Right ventricle myocardium inferior (tissue), 1 donor: ENCODE measurements at regions not wholly inside any gene's neighbourhood (a gene's known extent, or its start where the extent isn't known, plus 50 kb on each side); places are given as distances from the start of the nearest gene placed in this dataset.

ENCODE experiments used
- ATAC-seq: fragments of 200-7000 bp; cut with Tn5 transposase; one replicate; pipeline ENCODE4 v1.9.1; 2020; ENCODE audit warnings: mild to moderate bottlenecking, moderate library complexity
- DNase-seq: peaks from one replicate; pipeline ENCODE4 v3.0.0; 2021; ENCODE audit errors: missing footprints
- intact Hi-C: fragments of 100-400 bp; cut with DNase I; formaldehyde crosslinking; loops from one replicate; pipeline ENCODE4 v1.11.0; 2022
- donor health status: DM: no; HTN: yes; CAD: no; lungs with severe emphysema.

DNA sequence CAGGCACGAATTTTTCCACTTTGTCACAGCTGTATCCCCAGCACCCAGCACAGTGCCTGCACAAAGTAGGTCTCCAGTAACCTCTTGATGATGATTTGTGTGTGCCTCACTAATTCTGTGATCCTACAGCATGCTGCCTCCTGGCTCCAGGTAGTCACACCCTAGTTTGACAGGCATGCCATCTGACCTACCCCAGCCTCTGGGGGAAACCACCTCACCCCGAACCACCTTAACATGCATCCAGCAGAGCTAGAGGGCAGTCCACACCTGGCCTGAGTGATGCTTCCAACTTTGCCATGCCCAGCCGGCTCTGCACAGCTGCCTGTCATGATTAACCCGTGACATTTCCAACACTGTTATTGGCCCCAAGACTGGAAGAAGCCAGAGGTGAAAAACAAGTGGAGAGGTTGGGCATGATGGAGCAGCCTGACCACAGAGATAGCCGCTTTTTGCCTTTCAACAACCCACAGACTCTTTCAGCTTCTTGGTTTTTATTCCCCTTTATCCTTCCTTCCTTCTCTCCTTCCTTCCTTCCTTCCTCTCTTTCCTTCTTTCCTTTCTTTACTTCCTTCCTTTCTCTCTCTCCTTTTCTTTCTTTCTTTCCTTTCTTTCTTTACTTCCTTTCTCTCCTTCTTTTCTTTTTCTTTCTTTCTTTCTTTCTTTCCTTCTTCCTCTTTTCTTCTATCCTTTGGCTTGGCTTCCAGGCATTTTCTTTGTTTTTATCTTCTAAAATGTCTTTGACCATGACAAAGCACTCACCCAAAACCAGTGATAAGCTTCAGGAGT lies 294.4 kb upstream of the SIX2 start:
- intact Hi-C loops: no loop called here

DNA sequence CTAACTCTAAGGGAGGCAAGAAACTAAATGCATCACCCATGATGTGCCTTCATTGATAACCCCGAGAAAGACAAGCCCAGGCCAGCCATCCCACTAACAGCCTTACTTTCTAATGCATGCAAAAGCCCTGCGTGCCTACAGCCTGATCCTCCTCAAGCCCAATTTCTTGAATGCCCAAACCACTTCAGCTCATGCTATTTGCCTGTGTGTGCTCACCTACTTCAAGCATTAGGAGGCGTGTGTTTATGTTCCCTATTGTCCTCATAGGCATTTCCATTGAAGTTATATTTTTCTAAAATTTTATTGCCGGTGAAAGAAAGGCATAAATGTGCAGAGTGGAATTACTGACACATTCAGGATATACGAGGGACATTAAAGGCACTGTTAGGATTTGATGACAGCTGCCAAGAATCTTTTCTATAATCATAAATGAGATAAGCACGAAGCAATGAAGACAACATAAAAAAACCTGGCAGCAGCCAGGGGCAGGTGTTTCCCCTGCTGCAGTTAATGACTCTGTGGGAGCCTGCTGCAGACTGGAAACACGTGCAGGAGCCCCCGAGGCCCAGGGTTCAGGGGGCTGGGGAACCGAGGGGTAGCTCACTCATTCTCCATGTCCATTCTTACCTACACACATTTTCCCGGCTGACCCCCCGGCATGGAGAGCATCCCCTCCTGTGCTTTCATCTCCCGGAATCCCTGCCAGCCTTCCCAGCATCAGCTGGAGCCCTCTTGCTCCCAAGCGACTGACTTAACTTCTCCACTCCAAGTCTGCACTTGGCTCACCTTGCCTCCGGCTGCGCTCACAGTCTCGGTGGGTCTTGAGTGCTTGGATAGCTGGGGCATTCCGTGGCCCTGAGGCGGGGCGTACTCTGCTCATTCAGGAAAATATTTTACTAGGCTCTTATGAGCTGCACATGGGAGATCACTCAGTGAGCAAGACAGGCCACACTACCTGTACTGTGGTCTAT lies 292.3 kb upstream of the SIX2 start:
- intact Hi-C loops: no loop called here
- DNase-seq (no peak), ATAC-seq (no peak)

More for the DNA sequence above, 294.4 kb upstream of the SIX2 start:
- ATAC-seq (no peak), DNase-seq (no peak)

DNA sequence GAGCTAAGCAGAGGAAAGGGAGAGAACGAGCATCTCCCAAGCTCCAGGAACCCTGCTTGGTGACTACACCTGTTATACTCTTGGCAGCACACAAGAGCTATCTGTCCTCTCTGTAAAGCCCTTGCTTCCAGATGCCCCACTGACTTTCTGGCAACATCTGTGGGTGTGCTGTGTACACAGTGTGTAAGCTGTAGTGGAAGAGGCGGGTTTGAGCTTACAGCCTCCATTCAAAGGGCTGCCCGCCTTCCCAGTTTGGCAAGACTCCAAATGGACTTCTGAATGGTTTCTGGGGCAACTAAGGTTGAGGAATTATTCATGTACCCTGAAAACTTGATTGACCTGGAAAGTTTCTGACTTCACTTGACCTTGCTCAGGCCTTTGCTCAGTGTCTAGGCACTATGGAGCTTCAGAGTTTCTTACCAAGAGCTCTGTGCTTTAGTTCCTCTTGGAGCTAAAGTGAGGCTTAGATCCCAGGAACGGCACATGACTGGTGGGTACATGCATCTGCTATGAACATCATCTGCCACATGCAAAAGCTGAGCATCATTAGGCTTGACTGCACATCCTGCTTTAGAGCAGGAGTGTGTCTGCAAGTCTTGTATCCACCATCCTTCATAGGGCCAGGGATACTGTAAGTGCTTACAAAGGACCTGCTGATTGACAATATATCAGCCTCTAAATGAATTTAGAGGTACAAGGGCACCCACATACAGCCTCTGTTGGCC lies 290.9 kb upstream of the SIX2 start:
- DNase-seq: no peak
- intact Hi-C loops: no loop called here
- no peak for ATAC-seq

DNA sequence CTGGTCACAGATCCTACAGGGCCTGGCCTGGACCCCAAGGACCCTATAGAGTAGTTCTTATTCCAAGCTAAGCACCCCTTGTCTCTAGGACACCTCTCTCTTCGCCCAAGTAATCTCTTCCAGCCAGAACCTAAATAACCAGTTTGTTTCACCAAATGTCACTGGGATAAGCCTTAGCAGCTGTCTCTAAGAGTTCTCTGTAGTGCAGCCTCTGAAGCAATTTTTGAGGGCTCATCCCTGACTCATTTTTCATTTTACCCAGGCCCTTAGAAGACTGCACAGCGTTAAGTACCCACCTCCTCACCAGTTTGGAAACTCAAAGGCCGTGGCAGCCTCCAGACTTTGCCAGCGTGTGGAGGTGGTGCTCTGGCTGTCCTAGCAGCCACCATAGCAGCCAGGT lies 290.1 kb upstream of the SIX2 start:
- ATAC-seq (no peak), DNase-seq (no peak)
- intact Hi-C loops: no loop called here

DNA sequence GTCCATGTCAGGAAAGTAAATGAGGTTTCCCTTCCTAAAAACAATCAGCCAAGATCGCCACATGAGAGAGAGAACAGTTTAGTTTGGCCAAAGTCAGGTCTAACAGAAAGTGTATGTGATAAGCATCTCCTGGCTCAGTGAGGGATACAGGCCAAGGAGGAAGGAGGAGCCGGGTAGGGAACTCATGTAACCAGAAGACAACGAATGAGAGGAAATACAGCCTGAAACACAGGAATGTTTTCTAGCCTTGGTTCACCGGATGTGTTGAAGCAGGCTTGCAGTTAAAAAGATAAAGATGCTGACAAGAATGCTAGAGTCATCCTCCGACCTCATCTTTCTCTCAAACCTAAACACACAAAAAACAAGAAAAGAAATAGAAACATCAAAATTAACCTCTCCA lies 283.9 kb upstream of the SIX2 start:
- DNase-seq (no peak), ATAC-seq (no peak)
- intact Hi-C loops: no loop called here

DNA sequence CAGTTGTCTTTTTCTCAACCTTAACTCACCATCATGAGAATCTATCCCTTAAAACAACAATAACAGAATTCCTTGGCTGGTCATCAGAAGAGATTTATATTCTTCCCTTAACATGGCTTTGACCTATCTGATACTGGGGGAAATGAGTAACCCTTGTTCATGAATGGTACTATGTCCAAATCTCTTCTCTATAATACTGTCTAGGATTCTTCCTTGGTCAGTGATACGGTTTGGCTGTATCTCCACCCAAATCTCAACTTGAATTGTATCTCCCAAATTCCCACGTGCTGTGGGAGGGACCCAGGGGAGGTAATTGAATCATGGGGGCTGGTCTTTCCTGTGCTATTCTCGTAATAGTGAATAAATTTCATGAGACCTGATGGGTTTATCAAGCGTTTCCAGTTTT lies 282.0 kb upstream of the SIX2 start:
- ATAC-seq (no peak), DNase-seq (no peak)
- intact Hi-C loops: no loop called here

DNA sequence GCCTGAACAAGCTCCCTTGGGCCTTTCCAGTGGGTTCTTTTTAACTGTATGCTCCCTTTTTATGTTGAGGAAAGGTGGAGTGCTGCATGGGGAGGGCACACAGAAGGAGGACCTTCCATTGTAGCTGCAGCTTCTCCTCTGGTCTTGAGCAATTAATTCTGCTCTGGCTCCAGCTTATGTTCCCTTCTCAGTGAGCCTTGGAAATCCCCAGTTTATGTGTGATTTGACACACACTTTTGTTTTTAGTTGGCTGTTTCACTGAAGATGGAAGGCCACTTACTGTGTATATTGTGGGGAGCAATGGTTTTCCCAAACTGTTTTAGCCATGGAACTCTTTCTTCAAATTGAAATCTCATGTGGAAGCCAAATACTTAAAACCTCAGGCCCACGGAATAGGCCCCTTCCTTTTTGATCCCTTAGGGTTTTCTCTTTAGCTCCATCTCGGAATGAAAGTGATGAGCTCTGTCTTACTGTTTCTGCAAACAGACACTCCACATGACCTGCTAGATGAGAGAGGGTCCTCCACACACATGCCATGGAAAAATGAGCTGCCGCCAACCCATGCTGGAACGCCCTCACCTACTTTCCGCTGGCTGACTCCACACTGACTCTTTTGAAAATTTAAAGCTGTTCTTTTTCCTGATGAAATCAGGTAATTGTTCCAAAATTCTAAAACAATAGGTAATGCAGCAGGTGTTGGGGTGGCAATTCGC lies 280.9 kb upstream of the SIX2 start:
- intact Hi-C loops: no loop called here
- ATAC-seq: no peak
- DNase-seq: no peak

DNA sequence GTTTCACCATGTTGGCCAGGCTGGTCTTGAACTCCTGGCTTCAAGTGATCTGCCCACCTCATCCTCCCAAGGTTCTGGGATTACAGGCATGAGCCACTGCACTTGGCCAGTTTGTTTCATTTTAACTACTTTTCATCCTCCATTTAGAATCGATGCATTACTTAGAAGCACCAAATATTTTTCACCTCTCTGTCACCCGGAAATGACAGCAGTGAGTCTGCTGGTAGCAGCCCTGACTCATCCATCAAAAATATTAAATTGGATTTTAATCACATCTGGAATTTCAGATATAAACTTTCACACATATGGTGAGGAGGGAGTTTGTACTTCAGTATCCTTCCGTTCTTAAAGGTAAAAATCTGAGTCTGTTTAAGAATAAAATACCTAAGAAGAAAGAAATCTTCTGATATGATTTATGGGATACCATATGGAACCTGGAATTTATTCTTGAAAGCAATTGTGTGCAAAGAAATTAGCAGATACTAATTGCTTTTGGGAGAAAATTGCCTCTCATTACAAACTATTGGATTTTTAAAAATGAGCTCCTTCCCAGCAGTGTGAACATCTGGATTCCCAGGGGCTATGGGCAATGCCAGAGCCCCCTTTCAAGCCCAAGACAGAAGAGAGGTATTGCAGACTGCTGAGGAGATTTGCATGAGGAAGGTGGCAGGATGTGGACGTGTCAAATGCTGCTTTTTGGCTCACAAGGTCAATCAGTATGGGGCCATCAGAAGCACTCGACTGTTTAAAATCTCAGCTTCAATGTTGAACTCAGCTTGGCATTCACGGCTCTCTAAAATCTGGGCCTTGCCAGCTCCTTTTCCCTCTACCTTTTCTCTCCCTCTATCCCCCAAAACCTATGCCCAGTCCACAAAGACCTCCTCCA lies 279.5 kb upstream of the SIX2 start:
- intact Hi-C loops: no loop called here
- DNase-seq (no peak), ATAC-seq (no peak)

DNA sequence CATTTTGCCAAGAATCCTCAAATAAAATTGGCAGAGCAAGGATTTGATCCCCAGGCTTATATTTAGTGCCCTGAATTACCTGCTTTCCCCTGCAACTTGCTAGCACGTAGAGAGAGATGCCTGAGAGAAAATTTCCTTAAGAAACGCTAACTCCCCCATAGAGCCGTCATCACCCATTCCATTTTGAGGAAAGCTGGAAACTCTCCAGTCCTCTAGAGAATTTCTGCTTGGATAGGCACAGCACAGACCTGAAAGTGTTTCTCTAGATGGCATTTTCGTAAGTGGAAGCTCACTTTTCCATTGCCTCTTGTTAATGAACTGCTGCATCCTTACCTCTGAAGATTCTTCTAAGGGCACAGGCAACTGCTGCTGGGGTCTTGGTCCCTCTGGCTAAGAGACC lies 277.8 kb upstream of the SIX2 start:
- DNase-seq: no peak
- intact Hi-C loops: no loop called here
- no peak for ATAC-seq

DNA sequence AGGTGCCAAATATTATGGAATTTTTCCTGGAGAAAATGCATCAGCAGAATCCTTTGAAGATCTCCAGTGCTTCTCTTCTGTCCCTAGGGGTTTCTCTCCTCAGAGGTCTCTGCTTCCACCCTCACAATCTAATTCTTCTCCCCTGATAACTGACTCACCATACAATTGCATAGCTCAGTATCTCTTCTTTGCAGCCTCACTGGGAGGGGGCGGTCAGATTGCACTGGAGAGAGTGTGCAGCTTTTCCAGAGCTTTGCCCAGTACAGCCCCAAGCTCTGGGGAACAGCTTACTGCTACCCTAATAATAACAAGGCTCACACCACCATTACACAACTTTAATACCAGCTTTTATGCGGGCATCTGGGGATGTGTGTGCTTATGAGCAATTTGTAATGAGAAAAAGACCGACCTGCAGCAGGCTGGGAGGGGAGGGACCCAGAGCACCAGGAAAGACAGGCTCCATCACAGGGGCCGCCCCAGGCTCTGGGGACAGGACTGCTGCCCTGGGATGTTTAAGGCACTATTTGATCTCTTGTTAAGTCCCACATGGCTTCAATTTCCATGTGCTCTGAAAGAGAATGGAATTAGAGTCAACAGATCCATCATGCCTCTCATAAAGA lies 276.6 kb upstream of the SIX2 start:
- intact Hi-C loops: no loop called here
- DNase-seq (no peak), ATAC-seq (no peak)

DNA sequence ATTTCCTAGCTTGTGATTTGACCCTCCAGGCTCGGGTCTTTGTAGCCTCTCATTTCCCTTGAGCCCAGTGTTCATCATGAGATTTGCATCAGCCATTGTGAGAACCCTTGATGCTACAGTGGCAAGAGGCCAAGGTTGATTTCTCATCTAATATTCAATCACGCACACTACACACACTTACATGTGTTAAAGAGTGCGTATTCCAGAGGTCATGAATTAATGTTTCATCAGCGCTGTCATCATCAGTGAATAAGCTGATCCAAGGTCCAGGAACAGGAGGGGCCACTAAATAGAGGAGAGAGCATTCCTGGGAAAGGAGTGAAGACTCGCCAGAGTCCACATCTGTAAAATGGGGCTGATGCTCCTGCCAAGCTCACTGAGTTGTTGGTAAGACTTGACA lies 276.1 kb upstream of the SIX2 start:
- intact Hi-C loops: no loop called here
- ATAC-seq: no peak

DNA sequence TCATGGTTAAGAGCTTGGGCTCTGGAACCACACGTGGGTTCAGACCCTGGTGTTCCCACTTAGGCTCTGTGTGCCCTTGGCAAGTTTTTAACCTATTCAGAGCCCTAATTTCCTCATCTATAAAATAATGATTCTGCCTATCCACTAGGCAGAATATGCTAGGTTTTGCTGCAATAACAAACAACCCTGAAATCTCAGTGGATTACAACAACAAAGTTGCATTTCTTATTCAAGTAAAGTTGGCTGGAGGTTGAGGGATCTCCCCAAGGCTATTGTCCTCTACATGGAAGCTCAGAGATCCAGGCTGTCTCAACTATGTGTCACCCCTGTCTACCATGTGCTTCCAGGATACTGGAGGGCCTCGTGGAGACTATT lies 275.4 kb upstream of the SIX2 start:
- DNase-seq: no peak
- intact Hi-C loops: no loop called here
- no peak for ATAC-seq

More for the DNA sequence above, 276.1 kb upstream of the SIX2 start:
- no peak for DNase-seq

DNA sequence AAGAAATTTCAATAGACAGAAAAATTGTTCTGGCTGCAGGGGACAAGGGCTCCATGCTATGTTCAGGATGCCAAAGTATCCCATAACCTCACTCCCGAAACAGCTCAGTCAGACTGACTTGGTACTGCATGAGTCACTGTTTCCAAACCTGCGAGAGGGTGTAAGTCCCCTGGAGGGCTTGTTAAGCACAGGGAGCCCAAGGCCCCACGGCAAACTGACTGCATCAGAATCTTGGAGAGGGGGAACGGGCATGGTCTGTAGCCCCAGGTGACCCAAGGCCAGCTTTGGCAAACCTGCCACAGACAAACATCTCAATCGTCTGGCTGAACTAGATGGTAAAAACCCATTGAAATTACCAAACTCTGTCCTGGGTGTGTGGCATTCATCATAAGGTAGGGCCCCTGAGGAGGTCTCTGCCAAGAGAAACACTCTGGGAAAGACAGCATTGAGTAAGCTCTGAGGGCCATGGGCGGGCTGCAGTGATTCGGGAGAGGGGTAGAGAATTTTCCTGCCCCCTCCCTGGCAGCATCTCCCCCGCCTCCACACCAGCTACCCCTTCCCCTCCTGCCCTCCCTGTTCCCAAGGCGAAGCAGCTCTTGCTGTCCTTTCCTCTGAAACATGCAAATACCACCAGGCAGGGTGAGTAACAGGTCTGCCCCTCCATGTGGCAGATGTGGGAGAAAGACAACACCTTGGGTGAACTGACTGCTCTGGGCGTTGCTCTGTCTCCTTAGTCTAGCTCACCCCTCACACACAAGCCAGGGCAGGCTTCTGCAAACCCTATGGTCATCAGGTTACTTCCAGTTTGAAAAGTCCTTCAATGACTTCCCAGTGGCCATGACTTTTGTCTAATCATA lies 274.7 kb upstream of the SIX2 start:
- ATAC-seq (no peak), DNase-seq (no peak)
- intact Hi-C loops: no loop called here

DNA sequence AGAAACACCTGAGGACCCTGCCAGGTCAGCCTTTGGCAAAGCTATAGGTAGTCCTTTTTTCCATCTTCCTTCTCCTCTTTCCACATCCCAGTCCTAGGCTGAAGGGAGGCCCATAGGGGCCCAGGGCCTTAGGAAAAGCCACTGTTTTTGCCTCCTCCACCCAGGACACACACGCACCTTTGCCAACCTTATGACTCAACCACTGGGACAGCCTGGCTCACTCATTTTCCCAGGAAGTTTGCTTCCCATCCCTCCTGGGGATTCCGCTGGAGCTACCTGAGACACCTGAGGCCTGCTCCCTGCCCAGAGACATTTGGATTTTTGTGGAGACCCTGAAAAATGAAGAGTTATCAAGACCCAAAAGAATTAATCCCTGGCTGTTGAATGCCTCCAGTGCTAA lies 273.4 kb upstream of the SIX2 start:
- ATAC-seq (no peak), DNase-seq (no peak)
- intact Hi-C loops: no loop called here

DNA sequence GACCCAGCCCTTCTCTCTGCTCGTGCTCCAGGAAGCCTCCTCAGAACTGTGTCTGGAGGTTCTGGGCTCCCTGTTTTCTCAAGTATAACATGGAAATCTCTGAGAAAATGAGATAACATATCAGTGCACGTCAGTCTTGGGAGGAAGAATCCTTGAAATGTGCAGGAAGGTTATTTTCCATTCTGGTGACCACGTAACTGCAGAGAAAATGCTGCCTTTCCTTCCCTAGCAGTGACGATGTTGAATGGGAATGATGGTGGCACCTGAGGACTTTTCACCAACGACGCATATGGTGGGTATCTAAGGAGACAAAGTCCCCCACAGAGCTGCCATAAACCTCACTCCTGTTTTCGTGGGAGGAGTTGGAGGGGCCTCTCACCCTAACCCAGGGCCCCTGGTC lies 272.1 kb upstream of the SIX2 start:
- no peak for DNase-seq
- intact Hi-C loops: no loop called here
- ATAC-seq: no peak

DNA sequence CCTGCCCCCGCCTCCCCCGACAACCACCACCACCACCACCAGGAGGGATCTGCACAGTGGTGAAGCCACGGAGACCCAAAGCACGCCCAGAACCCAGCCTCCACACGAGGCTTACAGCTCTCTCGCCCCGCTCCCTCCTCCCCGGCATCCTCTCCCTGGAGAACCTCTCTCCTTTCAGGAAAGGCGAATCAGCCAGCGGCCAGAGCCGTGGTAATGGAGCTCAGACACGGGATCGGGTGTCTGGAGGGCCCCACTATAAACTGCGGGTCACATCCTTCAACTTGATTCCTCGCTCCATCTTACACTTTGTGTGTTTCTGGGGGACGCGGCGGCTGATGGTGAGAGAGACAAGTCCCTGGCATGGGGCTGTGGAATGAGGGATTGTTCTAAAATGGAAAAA lies 271.5 kb upstream of the SIX2 start:
- intact Hi-C loops: no loop called here
- ATAC-seq: no peak
- no peak for DNase-seq

DNA sequence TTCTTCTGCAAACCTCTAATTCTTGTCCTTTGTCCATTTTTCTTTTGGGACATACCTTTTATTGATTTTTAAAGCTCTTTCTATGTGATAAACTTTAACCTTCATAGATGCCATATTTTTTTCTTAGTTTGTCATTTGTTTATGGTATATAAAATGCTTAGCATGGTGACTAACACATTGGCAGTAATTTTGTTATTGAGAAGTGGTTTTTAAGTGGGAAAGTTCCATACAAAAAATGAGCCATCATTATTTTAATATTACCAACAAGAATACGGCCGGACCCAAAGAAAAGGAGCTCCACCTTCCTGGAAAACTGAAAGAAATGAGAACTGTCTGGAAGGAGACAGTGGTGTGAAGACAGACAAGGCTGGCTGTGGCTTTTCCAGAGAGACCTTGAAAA lies 270.1 kb upstream of the SIX2 start:
- ATAC-seq (no peak), DNase-seq (no peak)
- intact Hi-C loops: no loop called here
